Transverse colon (tissue), 3 donors: ENCODE measurements at regions not wholly inside any gene's neighbourhood (a gene's known extent, or its start where the extent isn't known, plus 50 kb on each side); places are given as distances from the start of the nearest gene placed in this dataset.

Source experiments
- CTCF ChIP-seq, 5 experiments: fragments of 200-600 bp in 3 of 5; fragments of 450-650 bp in 2 of 5; sonication (generic) in 3 of 5; IDR thresholded peaks; 1 replicate in 2 of 5; 2 replicates in 3 of 5; pipeline ENCODE4 v1.5.1; 2016 to 2017; ENCODE audit warnings: antibody characterized with exemption in 5 of 5, inconsistent platforms in 3 of 5, mild to moderate bottlenecking in 2 of 5, moderate library complexity in 1 of 5
- EP300 ChIP-seq: sonication (generic); formaldehyde crosslinking; IDR thresholded peaks from one replicate; pipeline ENCODE4 v1.6.1; 2017; ENCODE audit warnings: antibody characterized with exemption, low read depth
- POLR2A ChIP-seq: fragments of 450-650 bp; IDR thresholded peaks from one replicate; pipeline ENCODE4 v1.6.1; 2016; ENCODE audit warnings: antibody characterized with exemption, mild to moderate bottlenecking, moderate library complexity

GRCh38 chr12:19760611-19761010 is 321.3 kb downstream of the AEBP2 start:
- no peak for TF ChIP-seq POLR2A
- no peak for TF ChIP-seq EP300
- TF ChIP-seq CTCF (IDR thresholded peaks at IDR 0.05): no peak
